ENCODE measurements at regions not wholly inside any gene's neighbourhood (a gene's known extent, or its start where the extent isn't known, plus 50 kb on each side); places are given as distances from the start of the nearest gene placed in this dataset.

- Mint-ChIP-seq H3K4me3 (no peak overlapping the region), H3K27me3 (ENCODE audit: low read depth in 3 of 3) (peaks cover 2 to 8% (median 5%) of the 10 kb centered on the region in 3 donors), H3K9me3 (no peaks in the 10 kb centered on the region), H3K27ac (no peak overlapping the region), H3K36me3 (no peaks in the 10 kb centered on the region), H3K4me1 (no peaks in the 10 kb centered on the region)
- no peak for DNase-seq
Measured at GRCh38 chr9:34830068-34830467, 120.1 kb upstream of the CCL21 start.

DNA sequence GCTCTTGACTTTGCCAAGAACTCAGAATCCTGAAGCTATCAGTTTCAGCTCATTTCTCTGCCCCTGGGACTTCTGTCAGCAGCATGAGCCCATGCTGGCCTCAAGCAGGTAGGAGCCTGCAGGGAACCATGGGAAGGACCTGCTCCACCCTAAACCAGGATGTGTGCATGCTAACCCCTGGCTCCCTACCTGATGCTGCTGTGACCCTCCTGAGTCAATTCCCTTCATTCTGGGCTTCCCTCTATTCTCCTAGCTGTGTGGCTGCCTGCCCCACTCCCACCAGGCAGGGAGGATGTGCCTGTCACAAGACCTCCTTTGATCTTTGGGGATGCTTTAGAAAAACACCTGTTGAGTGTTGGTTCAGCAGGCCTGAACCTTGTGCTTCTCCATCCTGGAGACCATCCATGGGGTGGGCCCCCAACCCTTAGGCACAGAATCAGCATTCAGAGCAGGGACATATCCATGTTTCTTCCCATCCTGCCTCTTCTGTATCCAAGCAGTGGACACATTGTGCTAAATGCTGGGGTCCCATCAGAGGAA, 117.1 kb upstream of the CCL21 start:
- Mint-ChIP-seq H3K27me3 (ENCODE audit: low read depth in 3 of 3) (peaks cover 0 to 11% (median 6%) of the 10 kb centered on the region in 3 donors), H3K9me3 (peaks cover 0 to 4% (median 0%) of the 10 kb centered on the region in 6 donors), H3K36me3 (no peaks in the 10 kb centered on the region), H3K27ac (no peak overlapping the region), H3K4me3 (no peak overlapping the region), H3K4me1 (no peaks in the 10 kb centered on the region)
- DNase-seq, result no peak

DNA sequence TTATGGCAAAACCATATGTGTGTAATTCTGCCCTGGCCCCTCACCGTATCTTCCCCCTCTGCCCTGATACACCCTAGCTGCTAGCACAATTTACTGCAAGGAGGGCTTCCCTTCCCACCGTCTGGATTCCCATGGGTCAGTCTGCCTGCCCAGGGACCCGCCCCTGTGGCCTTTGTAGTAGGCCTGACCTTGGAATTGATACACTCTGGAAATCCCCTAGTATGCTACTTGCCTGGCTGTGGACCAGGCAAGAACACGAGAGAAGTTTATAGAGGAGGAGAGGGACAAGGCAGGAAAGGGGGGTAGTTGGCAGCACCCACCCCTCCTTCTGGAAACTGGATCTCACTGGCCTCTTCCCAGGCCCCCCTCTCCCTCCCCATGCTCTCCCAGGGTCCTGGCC, 115.8 kb upstream of the CCL21 start:
- DNase-seq, result no peak
- H3K4me1 Mint-ChIP-seq, result no peaks in the 10 kb centered on the region
- H3K27ac Mint-ChIP-seq, result no peak overlapping the region
- no peak overlapping the region for H3K4me3 Mint-ChIP-seq
- H3K36me3 Mint-ChIP-seq, result no peaks in the 10 kb centered on the region
- peaks cover 0 to 11% (median 4%) of the 10 kb centered on the region in 3 donors for H3K27me3 Mint-ChIP-seq (ENCODE audit: low read depth in 3 of 3)
- H3K9me3 Mint-ChIP-seq, result peaks cover 0 to 8% (median 0%) of the 10 kb centered on the region in 6 donors

- Mint-ChIP-seq H3K27ac (no peak overlapping the region), H3K36me3 (no peaks in the 10 kb centered on the region), H3K27me3 (ENCODE audit: low read depth in 3 of 3) (peaks cover 0 to 8% (median 6%) of the 10 kb centered on the region in 3 donors), H3K9me3 (peaks cover 0 to 11% (median 6%) of the 10 kb centered on the region in 6 donors), H3K4me3 (no peak overlapping the region), H3K4me1 (no peaks in the 10 kb centered on the region)
- DNase-seq, result no peak
Measured at GRCh38 chr9:34823778-34824177, 113.8 kb upstream of the CCL21 start.

GRCh38 chr9:34810187-34810524, 100.2 kb upstream of the CCL21 start:
- Mint-ChIP-seq H3K9me3 (peaks cover 2 to 11% (median 8%) of the 10 kb centered on the region in 6 donors), H3K27ac (no peak overlapping the region), H3K4me1 (peaks cover 0 to 3% of the 10 kb centered on the region in 2 donors), H3K36me3 (no peaks in the 10 kb centered on the region), H3K27me3 (ENCODE audit: low read depth in 3 of 3) (peaks cover 11 to 13% (median 11%) of the 10 kb centered on the region in 3 donors), H3K4me3 (no peak overlapping the region)
- no peak for DNase-seq

- Mint-ChIP-seq H3K4me1 (peaks cover 0 to 3% of the 10 kb centered on the region in 2 donors), H3K36me3 (no peaks in the 10 kb centered on the region), H3K9me3 (peaks cover 3 to 15% (median 11%) of the 10 kb centered on the region in 6 donors), H3K27ac (no peak overlapping the region), H3K27me3 (ENCODE audit: low read depth in 3 of 3) (peaks cover 11 to 13% (median 11%) of the 10 kb centered on the region in 3 donors), H3K4me3 (no peak overlapping the region)
- DNase-seq, result no peak
Measured at GRCh38 chr9:34809504-34810186, 99.7 kb upstream of the CCL21 start.

DNA sequence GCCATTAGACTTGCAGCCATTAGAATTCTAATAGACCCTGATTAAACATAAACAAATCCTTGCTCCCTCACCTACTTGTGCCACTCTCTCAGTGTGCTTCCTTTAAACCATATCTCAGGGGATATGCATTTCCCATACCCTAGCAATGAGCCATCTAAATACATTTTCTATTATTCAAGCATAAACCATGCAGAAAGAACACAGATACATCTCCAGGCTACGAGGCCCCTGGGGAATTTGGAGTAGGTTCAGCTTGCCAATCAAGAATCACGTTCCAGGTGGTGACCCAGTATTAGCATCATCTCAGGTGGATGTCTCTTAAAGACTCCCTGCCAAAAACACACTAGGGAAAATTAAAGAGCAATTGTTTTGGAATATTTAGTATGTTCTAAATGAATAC, 93.0 kb upstream of the CCL21 start:
- no peak overlapping the region for H3K4me3 Mint-ChIP-seq
- no peaks in the 10 kb centered on the region for H3K4me1 Mint-ChIP-seq
- no peak overlapping the region for H3K27ac Mint-ChIP-seq
- DNase-seq, result no peak
- H3K27me3 Mint-ChIP-seq (ENCODE audit: low read depth in 3 of 3), result peaks cover 5 to 7% (median 6%) of the 10 kb centered on the region in 3 donors
- H3K36me3 Mint-ChIP-seq, result no peaks in the 10 kb centered on the region
- H3K9me3 Mint-ChIP-seq, result peaks cover 0 to 18% (median 11%) of the 10 kb centered on the region in 6 donors

DNA sequence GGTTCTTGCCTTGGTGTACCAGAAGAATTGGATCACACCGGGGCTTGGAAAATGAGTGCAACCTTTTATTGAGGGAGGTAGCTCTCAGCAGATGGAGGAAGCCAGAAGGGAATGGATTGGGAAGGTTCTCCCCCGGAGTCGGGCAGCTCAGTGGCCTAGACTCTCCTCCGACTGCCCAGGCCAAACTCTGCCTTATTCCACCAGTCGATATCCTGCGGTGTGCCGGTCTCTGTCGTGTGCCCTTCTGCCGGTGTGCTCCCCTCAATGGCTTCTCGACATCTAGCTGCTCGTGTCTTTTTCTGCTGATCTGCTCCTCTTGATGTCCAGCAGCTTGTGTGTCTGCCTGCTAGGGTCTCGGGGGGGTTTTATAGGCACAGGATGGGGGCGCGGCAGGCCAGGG, 87.4 kb upstream of the CCL21 start:
- Mint-ChIP-seq H3K27me3 (ENCODE audit: low read depth in 3 of 3) (peaks cover 2 to 17% (median 2%) of the 10 kb centered on the region in 3 donors), H3K27ac (no peak overlapping the region)

GRCh38 chr9:34796924-34797323, 87.0 kb upstream of the CCL21 start:
- H3K4me1 Mint-ChIP-seq, result no peaks in the 10 kb centered on the region

More for the DNA sequence above, 87.4 kb upstream of the CCL21 start:
- Mint-ChIP-seq H3K4me3 (no peak overlapping the region), H3K9me3 (no peaks in the 10 kb centered on the region), H3K36me3 (no peaks in the 10 kb centered on the region), H3K4me1 (no peaks in the 10 kb centered on the region)
- no peak for DNase-seq

DNA sequence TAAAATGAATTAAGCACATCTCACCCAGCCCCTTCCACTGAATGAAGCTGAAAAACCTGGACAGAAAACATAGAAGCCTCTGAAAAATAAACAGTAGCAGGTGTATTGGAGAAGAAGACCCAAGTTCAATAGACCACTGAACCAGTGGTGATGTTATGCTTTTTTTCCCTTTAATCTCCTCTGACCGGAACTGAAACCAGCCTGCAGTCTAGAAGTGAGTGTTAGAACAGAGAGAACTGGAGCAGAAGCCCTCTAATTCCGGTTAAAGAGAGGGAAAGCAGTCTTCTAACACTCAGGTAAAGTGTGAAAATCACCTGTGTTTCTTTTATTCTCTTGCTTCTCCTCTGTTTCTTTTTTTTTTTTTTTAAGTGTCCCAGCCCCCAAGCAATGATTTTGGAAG, 83.5 kb upstream of the CCL21 start:
- H3K9me3 Mint-ChIP-seq, result no peaks in the 10 kb centered on the region
- H3K36me3 Mint-ChIP-seq, result no peaks in the 10 kb centered on the region
- no peak for DNase-seq
- H3K27me3 Mint-ChIP-seq (ENCODE audit: low read depth in 3 of 3), result peaks cover 2 to 21% (median 9%) of the 10 kb centered on the region in 3 donors
- no peak overlapping the region for H3K4me3 Mint-ChIP-seq
- no peak overlapping the region for H3K27ac Mint-ChIP-seq
- no peaks in the 10 kb centered on the region for H3K4me1 Mint-ChIP-seq

More at GRCh38 chr9:34796924-34797323, 87.0 kb upstream of the CCL21 start:
- H3K4me3 Mint-ChIP-seq, result no peak overlapping the region
- H3K27me3 Mint-ChIP-seq (ENCODE audit: low read depth in 3 of 3), result peaks cover 2 to 17% (median 2%) of the 10 kb centered on the region in 3 donors
- no peaks in the 10 kb centered on the region for H3K9me3 Mint-ChIP-seq
- no peak overlapping the region for H3K27ac Mint-ChIP-seq
- no peak for DNase-seq
- H3K36me3 Mint-ChIP-seq, result no peaks in the 10 kb centered on the region

- no peak for DNase-seq
- Mint-ChIP-seq H3K36me3 (no peaks in the 10 kb centered on the region), H3K9me3 (no peaks in the 10 kb centered on the region), H3K27ac (no peak overlapping the region), H3K27me3 (ENCODE audit: low read depth in 3 of 3) (peaks cover 0 to 8% (median 6%) of the 10 kb centered on the region in 3 donors), H3K4me1 (no peaks in the 10 kb centered on the region), H3K4me3 (no peak overlapping the region)
Measured at GRCh38 chr9:34783951-34784487, 74.1 kb upstream of the CCL21 start.

DNA sequence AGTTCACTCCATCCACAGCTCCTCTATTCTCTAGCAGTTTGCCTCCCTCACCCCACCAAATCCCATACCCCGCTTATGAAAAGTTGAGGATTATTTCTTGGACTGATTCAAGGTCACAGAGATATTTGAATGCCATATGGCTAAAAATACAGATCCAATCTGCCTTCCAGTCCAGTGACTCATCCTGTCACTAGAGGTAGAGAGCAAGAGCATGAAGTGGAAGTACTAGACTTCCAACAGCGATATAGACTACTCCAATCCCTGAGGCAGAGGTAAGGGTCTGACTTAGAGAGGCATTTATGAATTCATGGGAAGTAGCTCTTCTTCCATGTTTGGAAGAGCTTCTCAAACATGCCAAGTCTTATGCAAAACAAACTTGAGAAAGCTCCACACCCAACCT, 72.4 kb upstream of the CCL21 start:
- Mint-ChIP-seq H3K9me3 (no peaks in the 10 kb centered on the region), H3K27ac (no peak overlapping the region), H3K27me3 (ENCODE audit: low read depth in 3 of 3) (peaks cover 1 to 3% (median 2%) of the 10 kb centered on the region in 3 donors), H3K4me1 (no peaks in the 10 kb centered on the region), H3K4me3 (no peak overlapping the region), H3K36me3 (no peaks in the 10 kb centered on the region)
- DNase-seq, result no peak

DNA sequence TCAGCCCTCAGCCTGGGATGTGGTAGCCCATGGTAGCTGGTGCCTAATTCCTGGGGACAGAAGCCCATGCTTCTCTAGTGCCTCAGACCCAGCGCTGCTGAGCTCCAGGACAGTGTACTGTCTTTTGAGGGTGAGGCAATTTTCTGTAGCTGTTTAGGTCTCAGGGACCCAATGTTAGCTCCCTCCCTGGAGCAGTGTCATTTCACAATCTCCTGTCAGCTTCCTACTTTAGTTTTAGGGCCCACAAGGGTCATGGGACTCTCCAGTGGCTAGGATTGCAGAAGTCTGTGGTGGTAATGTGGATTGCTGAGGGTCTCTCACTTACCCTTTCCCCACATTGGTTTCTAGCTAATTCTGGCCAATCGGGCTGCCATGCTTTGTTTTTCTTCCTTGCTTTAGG, 67.7 kb upstream of the CCL21 start:
- Mint-ChIP-seq H3K4me1 (no peaks in the 10 kb centered on the region), H3K4me3 (no peak overlapping the region), H3K27ac (no peak overlapping the region), H3K9me3 (peaks cover 0 to 8% (median 2%) of the 10 kb centered on the region in 6 donors), H3K36me3 (no peaks in the 10 kb centered on the region), H3K27me3 (ENCODE audit: low read depth in 3 of 3) (peaks cover 4 to 8% (median 5%) of the 10 kb centered on the region in 3 donors)
- no peak for DNase-seq

GRCh38 chr9:34773955-34774354, 64.0 kb upstream of the CCL21 start:
- Mint-ChIP-seq H3K9me3 (peaks cover 0 to 8% (median 2%) of the 10 kb centered on the region in 6 donors), H3K27ac (no peak overlapping the region), H3K4me1 (no peaks in the 10 kb centered on the region), H3K27me3 (ENCODE audit: low read depth in 3 of 3) (peaks cover 3 to 8% (median 8%) of the 10 kb centered on the region in 3 donors), H3K4me3 (no peak overlapping the region), H3K36me3 (no peaks in the 10 kb centered on the region)
- no peak for DNase-seq
